Pancreas (tissue), 10 donors: ENCODE measurements at regions not wholly inside any gene's neighbourhood (a gene's known extent, or its start where the extent isn't known, plus 50 kb on each side); places are given as distances from the start of the nearest gene placed in this dataset.

Experiments
- ATAC-seq, 4 donors: fragments of 200-7000 bp; cut with Tn5 transposase; one replicate each; pipeline versions ENCODE4 v1.8.0 to v1.9.1; 2020; ENCODE audit warnings: mild to moderate bottlenecking in 4 of 4, moderate library complexity in 4 of 4
- DNase-seq, 6 donors: peaks; one replicate each; pipeline ENCODE4 v3.0.0-alpha.2; 2020
- FAIRE-seq: peaks from 2 replicates; lab custom pipeline; 2012; peaks lifted over from hg19 to GRCh38; lab: Jason Lieb, UNC
- H3K27ac ChIP-seq, 4 donors: fragments of 200-600 bp; sonication (generic); 1 replicate in 3 of 4; 2 replicates in 1 of 4; pipeline versions ENCODE4 v1.5.0 to v1.8.0; 2020
- H3K27me3 ChIP-seq, 4 donors: fragments of 200-600 bp; one replicate each; pipeline ENCODE4 v1.8.0; 2021
- H3K36me3 ChIP-seq, 3 donors: fragments of 200-600 bp; sonication (generic) in 1 of 3; one replicate each; pipeline versions ENCODE4 v1.5.0 to v1.8.0; 2020 to 2021
- H3K4me1 ChIP-seq, 3 donors: fragments of 200-600 bp; one replicate each; pipeline ENCODE4 v1.8.0; 2021
- H3K4me3 ChIP-seq, 4 donors: fragments of 200-600 bp; sonication (generic) in 2 of 4; one replicate each; pipeline versions ENCODE4 v1.5.0 to v1.8.0; 2020 to 2021
- H3K9me3 ChIP-seq, 4 donors: fragments of 200-600 bp; one replicate each; pipeline ENCODE4 v1.8.0; 2021
- WGBS, 2 donors: extraction: QIAGEN DNeasy Blood & Tissue Kit; methylation state at CpG; one replicate each; pipeline ENCODE4 v1.1.7; 2013; 5-methylcytosine and 5-hydroxymethylcytosine counted together
- intact Hi-C, 3 donors: fragments of 100-400 bp; cut with DNase I; formaldehyde crosslinking; loops; one replicate each; pipeline versions ENCODE4 v1.11.1 to v1.14.2; 2022
- TF ChIP-seq, protein P1 (sequence below), 4 donors: fragments of 200-600 bp; sonication (generic) in 3 of 4; IDR thresholded peaks; one replicate each; pipeline versions ENCODE4 v1.5.0 to v1.8.0; 2021; ENCODE audit warnings: antibody characterized with exemption in 4 of 4
- donor health status: healthy with polysubstance abuse.
- donor health status: DM: no; HTN: no; CAD: no; lungs with moderate emphysema.
- donor health status: DM: no; HTN: no; CAD: no.
- donor health status: control.
- donor health status: control.
- donor health status: Bipolar disorder and iron deficiency.
- donor health status: DM: yes; HTN: yes; CAD: no.
- donor health status: DM: no; HTN: no; CAD: no.
- donor health status: DM: no; HTN: no; CAD: no.
- donor health status: DM: yes; HTN: yes; CAD: no.

DNA sequence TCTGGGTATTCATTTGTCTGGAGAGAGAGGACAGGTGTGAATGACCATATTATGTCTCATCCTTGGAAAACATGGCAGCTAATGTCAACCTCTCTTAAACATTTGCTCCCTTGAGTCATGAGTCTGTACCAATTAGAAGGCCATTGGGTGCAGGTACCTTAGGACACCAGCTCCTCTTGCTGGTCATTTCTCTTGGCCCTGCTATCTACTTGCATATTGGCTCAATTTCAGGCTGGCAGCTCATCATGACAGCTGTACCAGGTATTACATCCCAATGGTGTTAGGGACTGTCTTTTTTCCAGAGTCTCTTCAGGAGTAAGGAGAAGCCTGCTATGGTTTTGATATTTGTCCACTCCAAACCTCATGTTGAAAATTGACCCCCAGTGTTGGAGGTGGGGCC is 92.2 kb upstream of the ANKRD28 start:
- Histone ChIP-seq H3K4me3 (no peak overlapping the region), H3K27ac (no peak overlapping the region), H3K4me1 (peaks cover 13 to 14% (median 13%) of the 10 kb centered on the region in 3 donors), H3K9me3 (no peaks in the 10 kb centered on the region), H3K36me3 (no peaks in the 10 kb centered on the region), H3K27me3 (no peaks in the 10 kb centered on the region)
- FAIRE-seq: no peak
- DNase-seq: no peak
- ATAC-seq: no peak
- intact Hi-C loops: no loop called here
- TF ChIP-seq, protein P1, sequence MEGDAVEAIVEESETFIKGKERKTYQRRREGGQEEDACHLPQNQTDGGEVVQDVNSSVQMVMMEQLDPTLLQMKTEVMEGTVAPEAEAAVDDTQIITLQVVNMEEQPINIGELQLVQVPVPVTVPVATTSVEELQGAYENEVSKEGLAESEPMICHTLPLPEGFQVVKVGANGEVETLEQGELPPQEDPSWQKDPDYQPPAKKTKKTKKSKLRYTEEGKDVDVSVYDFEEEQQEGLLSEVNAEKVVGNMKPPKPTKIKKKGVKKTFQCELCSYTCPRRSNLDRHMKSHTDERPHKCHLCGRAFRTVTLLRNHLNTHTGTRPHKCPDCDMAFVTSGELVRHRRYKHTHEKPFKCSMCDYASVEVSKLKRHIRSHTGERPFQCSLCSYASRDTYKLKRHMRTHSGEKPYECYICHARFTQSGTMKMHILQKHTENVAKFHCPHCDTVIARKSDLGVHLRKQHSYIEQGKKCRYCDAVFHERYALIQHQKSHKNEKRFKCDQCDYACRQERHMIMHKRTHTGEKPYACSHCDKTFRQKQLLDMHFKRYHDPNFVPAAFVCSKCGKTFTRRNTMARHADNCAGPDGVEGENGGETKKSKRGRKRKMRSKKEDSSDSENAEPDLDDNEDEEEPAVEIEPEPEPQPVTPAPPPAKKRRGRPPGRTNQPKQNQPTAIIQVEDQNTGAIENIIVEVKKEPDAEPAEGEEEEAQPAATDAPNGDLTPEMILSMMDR (IDR thresholded peaks at IDR 0.05): no peak

DNA sequence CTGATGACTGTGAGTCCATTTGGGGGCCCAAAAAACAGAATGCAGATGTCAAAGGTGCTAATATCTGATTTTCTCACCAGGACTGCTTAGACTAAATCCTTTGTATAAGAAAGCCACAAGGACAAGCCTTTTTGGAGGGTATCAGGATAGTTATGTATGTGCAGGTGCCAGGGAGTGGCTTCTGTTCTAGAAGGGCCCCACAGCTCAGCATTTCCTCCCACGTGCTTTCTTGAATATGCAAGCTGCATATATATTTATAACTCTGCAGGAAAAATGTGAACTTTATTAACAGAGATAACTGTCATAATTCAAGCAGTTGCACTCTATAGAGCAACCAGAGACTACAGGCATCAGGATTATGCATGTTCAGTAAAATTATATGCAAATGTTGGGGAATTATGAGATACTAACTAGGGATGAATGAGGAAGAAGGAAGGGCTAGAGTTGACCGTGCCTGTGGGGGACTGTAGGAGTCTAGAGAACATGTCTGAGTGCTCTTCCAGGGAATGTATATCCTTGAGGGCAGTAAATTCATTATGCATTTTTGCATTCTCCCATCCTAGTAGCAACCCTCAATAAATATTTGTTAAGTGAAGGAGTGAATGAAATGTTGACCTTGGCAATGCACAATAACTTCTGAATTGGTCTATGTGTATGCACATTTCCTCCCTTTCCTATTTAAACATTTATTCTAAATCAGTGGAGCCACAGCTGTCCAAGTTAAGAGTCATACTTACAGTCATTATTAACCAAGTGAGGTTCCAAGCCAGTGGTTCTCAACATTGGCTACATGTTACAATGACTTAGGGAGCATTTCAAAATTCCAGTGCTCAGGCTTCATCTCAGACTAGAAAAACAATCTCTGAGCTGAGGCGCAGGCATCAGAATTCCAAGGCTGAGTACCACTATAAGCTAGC is 94.8 kb upstream of the ANKRD28 start:
- no peaks in the 10 kb centered on the region for H3K36me3 ChIP-seq
- TF ChIP-seq, protein P1 (IDR thresholded peaks at IDR 0.05): no peak
- intact Hi-C loops: no loop called here
- 72 to 81% methylated on average over 3 of the region's 3 CpGs for WGBS, 2 donors
- H3K27me3 ChIP-seq: no peaks in the 10 kb centered on the region
- H3K27ac ChIP-seq: peak overlapping the region in 2 of 4 donors; percentile 54 to 59
- FAIRE-seq (no peak), DNase-seq (no peak), ATAC-seq (peak in 3 of 4 donors; percentile 11 to 39 (median 14))
- H3K9me3 ChIP-seq: no peaks in the 10 kb centered on the region
- H3K4me1 ChIP-seq: peaks cover 13 to 14% (median 13%) of the 10 kb centered on the region in 3 donors
- H3K4me3 ChIP-seq: no peak overlapping the region

DNA sequence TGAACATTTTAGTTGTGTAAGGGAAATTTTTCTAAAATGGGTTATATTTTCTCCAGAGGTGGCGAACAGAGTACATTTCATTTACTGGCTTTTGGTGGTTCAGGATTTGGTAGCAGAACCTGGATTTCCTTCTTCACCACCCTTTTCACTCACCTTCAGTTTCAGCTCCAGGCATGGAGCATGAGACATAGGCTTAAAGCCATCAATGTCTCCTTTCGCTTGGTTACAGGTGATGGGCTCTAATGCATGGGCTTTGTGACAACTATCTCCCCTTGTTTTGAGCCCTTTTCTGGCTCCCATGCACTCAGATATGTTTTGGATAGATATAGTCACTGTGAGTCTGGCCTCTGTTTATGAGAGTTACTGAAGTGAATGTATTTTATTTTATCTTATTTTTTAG is 96.6 kb upstream of the ANKRD28 start:
- H3K4me3 ChIP-seq: no peak overlapping the region
- WGBS, 2 donors: 42 to 47% methylated on average over 2 of the region's 2 CpGs
- H3K27me3 ChIP-seq: no peaks in the 10 kb centered on the region
- H3K36me3 ChIP-seq: no peaks in the 10 kb centered on the region
- intact Hi-C loops: no loop called here
- H3K4me1 ChIP-seq: peaks cover 13 to 14% (median 13%) of the 10 kb centered on the region in 3 donors
- H3K27ac ChIP-seq: peak overlapping the region in 2 of 4 donors; percentile 54 to 59
- ATAC-seq (peak; percentile 15 to 36 (median 24)), FAIRE-seq (no peak), DNase-seq (no peak)
- H3K9me3 ChIP-seq: no peaks in the 10 kb centered on the region
- TF ChIP-seq, protein P1 (IDR thresholded peaks at IDR 0.05): no peak

DNA sequence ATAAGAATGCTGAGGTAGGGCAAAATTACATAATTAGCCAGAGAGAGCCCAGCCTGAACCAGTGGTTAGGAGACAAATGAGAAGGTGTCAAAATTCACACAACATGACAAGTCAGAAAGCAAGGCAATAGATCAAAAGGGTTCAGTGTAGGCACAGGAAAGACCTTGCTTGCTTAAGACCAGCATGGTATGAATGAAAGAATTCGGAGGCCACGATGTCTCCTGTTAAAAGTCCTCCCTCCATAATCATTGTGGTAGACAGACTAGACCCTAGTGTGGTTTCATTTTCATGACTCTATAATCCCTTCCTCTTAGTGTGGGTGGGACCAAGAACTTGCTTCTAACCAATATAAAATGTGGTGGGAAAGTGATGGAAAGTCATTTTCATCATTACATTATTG is 98.7 kb upstream of the ANKRD28 start:
- intact Hi-C loops: no loop called here
- 93 to 96% methylated on average over 2 of the region's 2 CpGs for WGBS, 2 donors
- TF ChIP-seq, protein P1 (IDR thresholded peaks at IDR 0.05): no peak

DNA sequence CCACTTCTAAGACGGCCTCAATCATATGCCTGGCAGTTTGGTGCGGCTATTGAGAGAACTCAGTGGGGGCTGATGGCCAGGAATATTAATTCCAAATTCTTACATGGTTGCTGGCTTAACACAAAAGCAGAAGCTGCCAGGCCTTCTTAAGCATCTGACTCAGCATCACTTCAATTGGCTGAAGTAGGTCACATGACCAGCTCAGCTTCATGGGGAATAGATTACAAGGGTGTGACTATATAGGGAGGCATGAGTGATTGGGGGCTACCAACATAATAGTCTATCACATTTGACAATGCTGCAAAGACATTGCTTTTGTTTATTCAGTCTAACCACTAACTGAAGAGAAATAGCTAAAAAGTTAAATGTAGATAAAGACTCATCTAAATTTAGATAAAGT is 101.6 kb upstream of the ANKRD28 start:
- no peak overlapping the region for H3K4me3 ChIP-seq
- FAIRE-seq: no peak
- no peak overlapping the region for H3K27ac ChIP-seq
- no peaks in the 10 kb centered on the region for H3K27me3 ChIP-seq
- no peak for ATAC-seq
- intact Hi-C loops: no loop called here
- TF ChIP-seq, protein P1 (IDR thresholded peaks at IDR 0.05): no peak
- peaks cover 11 to 17% (median 15%) of the 10 kb centered on the region in 3 donors for H3K4me1 ChIP-seq
- no peak for DNase-seq
- H3K36me3 ChIP-seq: no peaks in the 10 kb centered on the region
- WGBS, 2 donors: 95 to 98% methylated on average over 2 of the region's 2 CpGs
- H3K9me3 ChIP-seq: no peaks in the 10 kb centered on the region

More for the DNA sequence above, 98.7 kb upstream of the ANKRD28 start:
- Histone ChIP-seq H3K36me3 (no peaks in the 10 kb centered on the region), H3K27ac (no peak overlapping the region), H3K27me3 (no peaks in the 10 kb centered on the region), H3K4me1 (peaks cover 13 to 14% (median 13%) of the 10 kb centered on the region in 3 donors), H3K9me3 (no peaks in the 10 kb centered on the region), H3K4me3 (no peak overlapping the region)
- FAIRE-seq (no peak), ATAC-seq (no peak), DNase-seq (no peak)
